ENCODE measurements at regions not wholly inside any gene's neighbourhood (a gene's known extent, or its start where the extent isn't known, plus 50 kb on each side); places are given as distances from the start of the nearest gene placed in this dataset.

DNA sequence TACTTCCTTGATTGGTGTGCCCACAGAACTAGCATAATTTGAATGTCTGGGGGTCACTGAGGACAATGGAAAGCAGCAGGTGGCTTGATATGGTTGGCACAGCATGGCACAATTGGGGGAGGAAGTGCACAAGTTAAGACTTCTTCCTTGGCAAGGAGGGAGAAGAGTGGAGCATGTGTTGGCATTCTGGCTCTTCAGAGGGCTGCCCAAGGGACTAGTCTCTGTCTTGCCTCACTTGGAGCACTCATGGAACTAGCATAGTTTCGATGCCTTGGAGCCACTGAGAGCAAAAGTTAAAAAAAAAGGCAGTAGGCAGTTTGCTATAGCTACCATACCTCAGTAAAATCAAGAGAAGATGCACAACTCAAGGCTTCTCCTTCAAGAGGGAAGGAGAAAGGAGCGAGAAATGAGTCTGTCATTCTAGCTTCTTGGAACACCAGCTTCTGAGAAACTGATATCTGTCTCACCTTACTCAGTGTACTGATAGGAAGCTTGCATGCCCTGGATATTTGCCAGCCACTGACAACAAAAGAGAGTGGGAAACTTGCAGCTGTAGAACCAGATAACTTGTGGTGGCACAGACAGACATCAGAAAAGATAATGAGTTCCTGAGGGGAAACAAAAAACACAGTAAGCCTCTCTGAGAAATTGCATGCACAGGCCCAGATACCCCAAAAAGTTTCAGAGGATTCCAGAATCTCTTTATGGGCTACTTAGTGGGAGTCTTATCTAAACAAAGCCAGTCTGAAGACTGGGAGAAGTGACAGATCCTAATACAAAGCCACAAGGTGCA, 207.5 kb upstream of the SAMSN1 start:
- DNase-seq: no peak
- Histone ChIP-seq H3K27ac (no peak overlapping the region), H3K9me3 (no peaks in the 10 kb centered on the region), H3K36me3 (no peaks in the 10 kb centered on the region), H3K4me3 (replicated peaks in 1 of 3) (no peak overlapping the region), H3K4me1 (no peaks in the 10 kb centered on the region), H3K27me3 (no peaks in the 10 kb centered on the region)
- TF ChIP-seq, protein P1, sequence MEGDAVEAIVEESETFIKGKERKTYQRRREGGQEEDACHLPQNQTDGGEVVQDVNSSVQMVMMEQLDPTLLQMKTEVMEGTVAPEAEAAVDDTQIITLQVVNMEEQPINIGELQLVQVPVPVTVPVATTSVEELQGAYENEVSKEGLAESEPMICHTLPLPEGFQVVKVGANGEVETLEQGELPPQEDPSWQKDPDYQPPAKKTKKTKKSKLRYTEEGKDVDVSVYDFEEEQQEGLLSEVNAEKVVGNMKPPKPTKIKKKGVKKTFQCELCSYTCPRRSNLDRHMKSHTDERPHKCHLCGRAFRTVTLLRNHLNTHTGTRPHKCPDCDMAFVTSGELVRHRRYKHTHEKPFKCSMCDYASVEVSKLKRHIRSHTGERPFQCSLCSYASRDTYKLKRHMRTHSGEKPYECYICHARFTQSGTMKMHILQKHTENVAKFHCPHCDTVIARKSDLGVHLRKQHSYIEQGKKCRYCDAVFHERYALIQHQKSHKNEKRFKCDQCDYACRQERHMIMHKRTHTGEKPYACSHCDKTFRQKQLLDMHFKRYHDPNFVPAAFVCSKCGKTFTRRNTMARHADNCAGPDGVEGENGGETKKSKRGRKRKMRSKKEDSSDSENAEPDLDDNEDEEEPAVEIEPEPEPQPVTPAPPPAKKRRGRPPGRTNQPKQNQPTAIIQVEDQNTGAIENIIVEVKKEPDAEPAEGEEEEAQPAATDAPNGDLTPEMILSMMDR (IDR thresholded peaks at IDR 0.05): no peak
- intact Hi-C loops (cut with DNase I): no loop called here
- WGBS, 2 donors: 80 to 88% methylated on average over 2 of the region's 2 CpGs

DNA sequence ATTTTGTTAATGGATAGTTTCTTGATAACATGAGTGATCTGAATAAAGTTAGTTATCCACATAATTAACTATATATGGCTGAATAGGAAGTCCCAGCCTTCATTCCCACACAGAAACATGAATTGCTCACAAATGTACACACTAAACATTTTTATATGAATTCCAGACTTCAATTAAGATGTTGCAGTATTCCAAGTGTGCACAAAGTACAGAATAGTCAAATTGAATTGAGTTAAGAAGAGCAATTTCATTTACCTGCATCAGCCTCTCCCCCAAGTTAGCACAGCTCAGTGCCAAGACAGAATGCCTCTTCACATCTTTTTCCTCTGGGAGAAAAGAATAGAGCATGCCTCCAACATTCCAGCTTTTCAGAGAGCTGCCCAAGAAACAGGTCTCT, 207.0 kb upstream of the SAMSN1 start:
- Histone ChIP-seq H3K9me3 (no peaks in the 10 kb centered on the region), H3K27ac (no peak overlapping the region), H3K36me3 (no peaks in the 10 kb centered on the region), H3K27me3 (no peaks in the 10 kb centered on the region), H3K4me1 (no peaks in the 10 kb centered on the region), H3K4me3 (replicated peaks in 1 of 3) (no peak overlapping the region)
- DNase-seq: no peak
- TF ChIP-seq, protein P1 (IDR thresholded peaks at IDR 0.05): no peak
- no peak for TF ChIP-seq POLR2A (IDR thresholded peaks at IDR 0.05)
- intact Hi-C loops (cut with DNase I): no loop called here

DNA sequence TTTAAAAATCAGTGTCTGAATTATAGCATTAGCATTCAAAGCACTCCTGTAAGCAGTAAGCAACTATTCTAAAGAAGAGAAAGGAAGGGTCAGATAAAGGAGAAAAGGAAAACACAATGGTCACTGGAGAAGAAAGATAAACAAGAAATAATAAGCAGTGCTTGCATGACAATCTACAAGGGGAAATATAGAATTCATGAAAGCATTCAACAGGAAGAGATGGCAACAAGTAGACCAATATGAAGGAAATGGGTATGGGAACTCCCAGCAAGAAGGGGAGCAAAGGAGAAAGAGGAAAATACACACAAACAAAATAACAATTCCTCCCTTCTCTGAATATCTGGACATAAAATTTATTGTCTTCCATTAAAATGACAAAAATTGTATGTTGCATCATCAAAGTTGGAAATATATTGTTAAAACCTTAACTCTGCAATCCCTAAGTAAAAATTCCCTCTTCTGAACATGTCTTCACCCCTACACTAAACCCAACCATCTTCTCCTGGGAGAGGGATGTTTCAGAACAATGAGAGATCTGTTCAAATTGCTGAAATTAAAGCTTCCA, 206.3 kb upstream of the SAMSN1 start:
- Histone ChIP-seq H3K36me3 (no peaks in the 10 kb centered on the region), H3K27ac (no peak overlapping the region), H3K4me1 (no peaks in the 10 kb centered on the region), H3K27me3 (no peaks in the 10 kb centered on the region), H3K4me3 (replicated peaks in 1 of 3) (no peak overlapping the region), H3K9me3 (no peaks in the 10 kb centered on the region)
- DNase-seq: no peak
- intact Hi-C loops (cut with DNase I): no loop called here
- TF ChIP-seq, protein P1 (IDR thresholded peaks at IDR 0.05): no peak
- no peak for TF ChIP-seq POLR2A (IDR thresholded peaks at IDR 0.05)

DNA sequence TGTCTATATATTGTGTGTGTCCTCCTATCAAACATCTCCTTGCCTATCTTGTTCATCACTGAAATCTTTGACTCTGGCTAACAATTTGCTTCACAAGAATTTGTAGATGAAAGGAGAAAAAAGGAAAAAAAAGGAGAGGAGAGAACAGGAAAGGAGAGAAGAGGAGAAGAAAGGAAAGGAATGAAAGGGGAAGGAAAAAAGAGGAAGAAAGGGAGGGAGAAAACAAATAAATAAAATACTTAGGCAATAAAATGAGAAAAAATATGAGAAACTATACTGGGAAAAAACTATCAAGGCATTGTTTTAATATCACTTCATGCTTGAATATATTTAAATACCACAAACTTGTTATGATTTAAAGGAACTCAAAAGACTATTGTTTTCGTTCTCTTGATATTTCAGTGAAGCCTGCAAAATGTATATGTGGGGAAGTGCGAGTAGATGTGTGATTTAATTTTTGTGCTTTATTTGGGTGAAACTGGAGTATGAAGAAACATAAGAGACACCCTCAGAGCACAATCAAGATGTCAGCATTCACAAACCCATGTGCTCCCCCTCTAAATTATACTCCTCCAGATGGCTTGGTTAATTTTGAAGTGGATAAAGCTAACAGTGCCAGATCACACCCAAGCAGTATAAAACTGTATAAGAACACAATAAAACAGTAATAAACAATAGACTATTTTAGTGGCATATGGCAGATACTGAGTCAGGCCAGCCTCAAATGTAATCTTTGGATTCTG, 205.7 kb upstream of the SAMSN1 start:
- Histone ChIP-seq H3K4me1 (no peaks in the 10 kb centered on the region), H3K9me3 (no peaks in the 10 kb centered on the region), H3K27ac (no peak overlapping the region), H3K27me3 (no peaks in the 10 kb centered on the region), H3K36me3 (no peaks in the 10 kb centered on the region), H3K4me3 (replicated peaks in 1 of 3) (no peak overlapping the region)
- WGBS, 2 donors: 88% methylated on average over 2 of the region's 2 CpGs
- TF ChIP-seq, protein P1 (IDR thresholded peaks at IDR 0.05): no peak
- TF ChIP-seq POLR2A (IDR thresholded peaks at IDR 0.05): no peak
- intact Hi-C loops (cut with DNase I): no loop called here
- DNase-seq: no peak

DNA sequence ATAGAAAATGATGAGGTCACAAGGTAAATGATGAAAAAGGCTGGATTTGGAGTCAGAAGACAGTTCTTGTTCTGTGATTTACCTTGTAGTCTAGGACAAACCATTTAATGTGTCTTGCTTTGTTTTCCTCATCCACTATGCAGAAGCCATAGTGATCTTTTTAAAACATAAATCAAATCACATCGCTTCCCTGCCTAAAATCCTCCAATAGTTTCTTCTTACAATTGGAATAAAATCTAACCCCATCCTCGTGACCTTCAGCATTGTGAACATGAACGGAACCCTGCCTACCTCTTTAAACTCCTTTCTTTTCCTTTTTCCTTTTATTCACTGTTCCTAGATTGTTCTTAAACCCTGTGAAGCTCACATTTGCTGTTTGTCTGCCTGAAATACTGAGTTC, 204.9 kb upstream of the SAMSN1 start:
- intact Hi-C loops (cut with DNase I): no loop called here
- Histone ChIP-seq H3K36me3 (no peaks in the 10 kb centered on the region), H3K27ac (no peak overlapping the region), H3K4me1 (no peaks in the 10 kb centered on the region), H3K4me3 (replicated peaks in 1 of 3) (no peak overlapping the region), H3K9me3 (no peaks in the 10 kb centered on the region), H3K27me3 (no peaks in the 10 kb centered on the region)
- no peak for TF ChIP-seq POLR2A (IDR thresholded peaks at IDR 0.05)
- TF ChIP-seq, protein P1 (IDR thresholded peaks at IDR 0.05): no peak
- no peak for DNase-seq
- 86 to 90% methylated on average over 3 of the region's 3 CpGs for WGBS, 2 donors
